ENCODE measurements at regions not wholly inside any gene's neighbourhood (a gene's known extent, or its start where the extent isn't known, plus 50 kb on each side); places are given as distances from the start of the nearest gene placed in this dataset.

DNA sequence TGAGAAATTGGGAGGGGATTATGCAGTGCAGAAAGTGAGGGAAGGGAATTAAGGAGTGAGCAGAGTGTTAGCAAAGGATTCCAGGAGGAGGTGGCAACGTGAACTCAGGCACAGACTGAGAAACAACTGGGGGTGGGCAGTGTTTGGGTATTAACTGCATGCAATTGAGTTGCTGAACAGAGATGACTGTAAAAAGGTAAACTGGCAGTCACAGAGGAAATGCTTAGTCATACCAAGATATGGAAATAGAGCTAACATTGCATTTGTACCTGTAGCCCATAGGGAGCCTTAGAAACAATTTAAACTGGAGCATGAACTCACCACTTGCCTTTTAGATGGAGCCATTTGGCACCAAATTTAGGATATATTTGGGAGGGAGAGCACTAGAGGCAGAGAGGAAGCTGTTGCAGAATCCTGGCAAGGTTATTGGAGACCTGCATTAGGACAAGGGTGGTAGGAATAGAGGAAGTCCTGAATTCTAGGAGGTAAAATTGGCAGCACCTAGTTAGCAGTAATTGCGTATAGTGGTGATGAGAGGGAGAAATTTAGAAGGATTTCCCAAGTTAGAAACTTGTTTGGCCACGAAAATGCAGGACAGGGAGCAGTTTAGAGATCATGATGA is 100.6 kb upstream of the FRY start:
- ChIA-PET CTCF (interaction anchor here (0.7 to 2.9 kb wide), 4 partner anchors 12 to 221 kb away, joined by 3 to 15 read pairs (median 4); no protein-coding TSS in a partner anchor), POLR2A (no interaction called here)
- Histone ChIP-seq H3K36me3 (ENCODE audit: control insufficient read depth in 2 of 2, insufficient read depth in 1 of 2, low read length in 2 of 2) (no peaks in the 10 kb centered on the region), H3K4me1 (ENCODE audit: control insufficient read depth, insufficient read depth, low read length) (no peaks in the 10 kb centered on the region), H3K27ac (ENCODE audit: extremely low read depth, low read depth, low read length) (no peak overlapping the region), H3K4me3 (ENCODE audit: low read depth, low read length) (no peak overlapping the region), H3K9me3 (ENCODE audit: control insufficient read depth, insufficient read depth, low read depth, low read length) (no peaks in the 10 kb centered on the region)
- TF ChIP-seq ZNF610 (tag by site-specific recombination; IDR thresholded peaks at IDR 0.05; ENCODE audit: borderline replicate concordance), result no peak
- no peak for TF ChIP-seq ZNF76 (tag by site-specific recombination; IDR thresholded peaks at IDR 0.05; ENCODE audit: borderline replicate concordance, low read depth)
- TF ChIP-seq HOXA7 (CRISPR knock-in tag; IDR thresholded peaks at IDR 0.05; ENCODE audit: borderline replicate concordance), result no peak
- TF ChIP-seq ZNF571 (tag by site-specific recombination; IDR thresholded peaks at IDR 0.05), result no peak
- TF ChIP-seq ZNF350 (tag by site-specific recombination; IDR thresholded peaks at IDR 0.05), result no peak
- no peak for TF ChIP-seq ZNF140 (tag by site-specific recombination; IDR thresholded peaks at IDR 0.05)
- TF ChIP-seq ZBTB21 (tag by site-specific recombination; IDR thresholded peaks at IDR 0.05), result no peak
- TF ChIP-seq ZNF433 (tag by site-specific recombination; IDR thresholded peaks at IDR 0.05; ENCODE audit: low read depth), result no peak
- TF ChIP-seq KLF9 (tag by site-specific recombination; IDR thresholded peaks at IDR 0.05; ENCODE audit: low read depth), result no peak

DNA sequence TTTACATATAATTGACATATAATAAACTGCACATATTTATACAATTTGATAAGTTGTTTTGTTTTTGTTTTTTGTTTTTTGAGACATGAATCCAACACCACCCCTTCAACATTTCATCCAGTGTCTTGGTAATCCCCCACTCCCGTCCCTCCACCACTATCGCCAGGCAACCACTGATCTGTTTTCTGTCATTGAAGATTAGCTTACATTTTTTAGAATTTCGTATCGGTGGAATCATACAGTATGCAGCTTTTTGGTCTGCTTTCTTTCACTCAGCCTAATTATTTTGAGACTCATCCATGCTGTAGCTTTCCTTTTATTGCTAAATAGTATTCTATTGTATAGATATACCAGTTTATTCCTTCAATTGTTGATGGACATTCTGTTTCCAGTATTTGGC is 94.1 kb upstream of the FRY start:
- TF ChIP-seq GLIS2 (tag by site-specific recombination; IDR thresholded peaks at IDR 0.05), result no peak
- TF ChIP-seq, protein P1, sequence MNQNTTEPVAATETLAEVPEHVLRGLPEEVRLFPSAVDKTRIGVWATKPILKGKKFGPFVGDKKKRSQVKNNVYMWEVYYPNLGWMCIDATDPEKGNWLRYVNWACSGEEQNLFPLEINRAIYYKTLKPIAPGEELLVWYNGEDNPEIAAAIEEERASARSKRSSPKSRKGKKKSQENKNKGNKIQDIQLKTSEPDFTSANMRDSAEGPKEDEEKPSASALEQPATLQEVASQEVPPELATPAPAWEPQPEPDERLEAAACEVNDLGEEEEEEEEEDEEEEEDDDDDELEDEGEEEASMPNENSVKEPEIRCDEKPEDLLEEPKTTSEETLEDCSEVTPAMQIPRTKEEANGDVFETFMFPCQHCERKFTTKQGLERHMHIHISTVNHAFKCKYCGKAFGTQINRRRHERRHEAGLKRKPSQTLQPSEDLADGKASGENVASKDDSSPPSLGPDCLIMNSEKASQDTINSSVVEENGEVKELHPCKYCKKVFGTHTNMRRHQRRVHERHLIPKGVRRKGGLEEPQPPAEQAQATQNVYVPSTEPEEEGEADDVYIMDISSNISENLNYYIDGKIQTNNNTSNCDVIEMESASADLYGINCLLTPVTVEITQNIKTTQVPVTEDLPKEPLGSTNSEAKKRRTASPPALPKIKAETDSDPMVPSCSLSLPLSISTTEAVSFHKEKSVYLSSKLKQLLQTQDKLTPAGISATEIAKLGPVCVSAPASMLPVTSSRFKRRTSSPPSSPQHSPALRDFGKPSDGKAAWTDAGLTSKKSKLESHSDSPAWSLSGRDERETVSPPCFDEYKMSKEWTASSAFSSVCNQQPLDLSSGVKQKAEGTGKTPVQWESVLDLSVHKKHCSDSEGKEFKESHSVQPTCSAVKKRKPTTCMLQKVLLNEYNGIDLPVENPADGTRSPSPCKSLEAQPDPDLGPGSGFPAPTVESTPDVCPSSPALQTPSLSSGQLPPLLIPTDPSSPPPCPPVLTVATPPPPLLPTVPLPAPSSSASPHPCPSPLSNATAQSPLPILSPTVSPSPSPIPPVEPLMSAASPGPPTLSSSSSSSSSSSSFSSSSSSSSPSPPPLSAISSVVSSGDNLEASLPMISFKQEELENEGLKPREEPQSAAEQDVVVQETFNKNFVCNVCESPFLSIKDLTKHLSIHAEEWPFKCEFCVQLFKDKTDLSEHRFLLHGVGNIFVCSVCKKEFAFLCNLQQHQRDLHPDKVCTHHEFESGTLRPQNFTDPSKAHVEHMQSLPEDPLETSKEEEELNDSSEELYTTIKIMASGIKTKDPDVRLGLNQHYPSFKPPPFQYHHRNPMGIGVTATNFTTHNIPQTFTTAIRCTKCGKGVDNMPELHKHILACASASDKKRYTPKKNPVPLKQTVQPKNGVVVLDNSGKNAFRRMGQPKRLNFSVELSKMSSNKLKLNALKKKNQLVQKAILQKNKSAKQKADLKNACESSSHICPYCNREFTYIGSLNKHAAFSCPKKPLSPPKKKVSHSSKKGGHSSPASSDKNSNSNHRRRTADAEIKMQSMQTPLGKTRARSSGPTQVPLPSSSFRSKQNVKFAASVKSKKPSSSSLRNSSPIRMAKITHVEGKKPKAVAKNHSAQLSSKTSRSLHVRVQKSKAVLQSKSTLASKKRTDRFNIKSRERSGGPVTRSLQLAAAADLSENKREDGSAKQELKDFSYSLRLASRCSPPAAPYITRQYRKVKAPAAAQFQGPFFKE (tag by site-specific recombination; IDR thresholded peaks at IDR 0.05; ENCODE audit: borderline replicate concordance), result no peak
- no peak for TF ChIP-seq ZNF132 (tag by site-specific recombination; IDR thresholded peaks at IDR 0.05; ENCODE audit: borderline replicate concordance)
- TF ChIP-seq ZNF133 (tag by site-specific recombination; IDR thresholded peaks at IDR 0.05), result no peak
- TF ChIP-seq ZNF529 (tag by site-specific recombination; IDR thresholded peaks at IDR 0.05; ENCODE audit: insufficient replicate concordance), result no peak
- TF ChIP-seq MYNN (tag by site-specific recombination; IDR thresholded peaks at IDR 0.05; ENCODE audit: borderline replicate concordance), result no peak
- TF ChIP-seq ZNF792 (tag by site-specific recombination; IDR thresholded peaks at IDR 0.05), result no peak
- no peak for TF ChIP-seq ZNF555 (tag by site-specific recombination; conservative IDR thresholded peaks at IDR 0.05)
- TF ChIP-seq, protein P2, sequence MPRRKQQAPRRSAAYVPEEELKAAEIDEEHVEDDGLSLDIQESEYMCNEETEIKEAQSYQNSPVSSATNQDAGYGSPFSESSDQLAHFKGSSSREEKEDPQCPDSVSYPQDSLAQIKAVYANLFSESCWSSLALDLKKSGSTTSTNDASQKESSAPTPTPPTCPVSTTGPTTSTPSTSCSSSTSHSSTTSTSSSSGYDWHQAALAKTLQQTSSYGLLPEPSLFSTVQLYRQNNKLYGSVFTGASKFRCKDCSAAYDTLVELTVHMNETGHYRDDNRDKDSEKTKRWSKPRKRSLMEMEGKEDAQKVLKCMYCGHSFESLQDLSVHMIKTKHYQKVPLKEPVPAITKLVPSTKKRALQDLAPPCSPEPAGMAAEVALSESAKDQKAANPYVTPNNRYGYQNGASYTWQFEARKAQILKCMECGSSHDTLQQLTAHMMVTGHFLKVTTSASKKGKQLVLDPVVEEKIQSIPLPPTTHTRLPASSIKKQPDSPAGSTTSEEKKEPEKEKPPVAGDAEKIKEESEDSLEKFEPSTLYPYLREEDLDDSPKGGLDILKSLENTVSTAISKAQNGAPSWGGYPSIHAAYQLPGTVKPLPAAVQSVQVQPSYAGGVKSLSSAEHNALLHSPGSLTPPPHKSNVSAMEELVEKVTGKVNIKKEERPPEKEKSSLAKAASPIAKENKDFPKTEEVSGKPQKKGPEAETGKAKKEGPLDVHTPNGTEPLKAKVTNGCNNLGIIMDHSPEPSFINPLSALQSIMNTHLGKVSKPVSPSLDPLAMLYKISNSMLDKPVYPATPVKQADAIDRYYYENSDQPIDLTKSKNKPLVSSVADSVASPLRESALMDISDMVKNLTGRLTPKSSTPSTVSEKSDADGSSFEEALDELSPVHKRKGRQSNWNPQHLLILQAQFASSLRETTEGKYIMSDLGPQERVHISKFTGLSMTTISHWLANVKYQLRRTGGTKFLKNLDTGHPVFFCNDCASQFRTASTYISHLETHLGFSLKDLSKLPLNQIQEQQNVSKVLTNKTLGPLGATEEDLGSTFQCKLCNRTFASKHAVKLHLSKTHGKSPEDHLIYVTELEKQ (tag by site-specific recombination; IDR thresholded peaks at IDR 0.05; ENCODE audit: borderline replicate concordance), result no peak
- no peak for TF ChIP-seq ZNF660 (tag by site-specific recombination; IDR thresholded peaks at IDR 0.05)
- TF ChIP-seq EGR2 (tag by site-specific recombination; IDR thresholded peaks at IDR 0.05; ENCODE audit: low read depth), result no peak
- no peak for TF ChIP-seq ZNF214 (tag by site-specific recombination; IDR thresholded peaks at IDR 0.05; ENCODE audit: borderline replicate concordance)
- TF ChIP-seq, protein P3, sequence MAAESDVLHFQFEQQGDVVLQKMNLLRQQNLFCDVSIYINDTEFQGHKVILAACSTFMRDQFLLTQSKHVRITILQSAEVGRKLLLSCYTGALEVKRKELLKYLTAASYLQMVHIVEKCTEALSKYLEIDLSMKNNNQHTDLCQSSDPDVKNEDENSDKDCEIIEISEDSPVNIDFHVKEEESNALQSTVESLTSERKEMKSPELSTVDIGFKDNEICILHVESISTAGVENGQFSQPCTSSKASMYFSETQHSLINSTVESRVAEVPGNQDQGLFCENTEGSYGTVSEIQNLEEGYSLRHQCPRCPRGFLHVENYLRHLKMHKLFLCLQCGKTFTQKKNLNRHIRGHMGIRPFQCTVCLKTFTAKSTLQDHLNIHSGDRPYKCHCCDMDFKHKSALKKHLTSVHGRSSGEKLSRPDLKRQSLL (tag by site-specific recombination; IDR thresholded peaks at IDR 0.05), result no peak
- no peak for TF ChIP-seq ZNF76 (tag by site-specific recombination; IDR thresholded peaks at IDR 0.05; ENCODE audit: borderline replicate concordance, low read depth)
- CTCF ChIA-PET, result interaction anchor here (0.5 kb wide), 1 partner anchor 72 kb away, joined by 3 read pairs; no protein-coding TSS in a partner anchor
- POLR2A ChIA-PET, result no interaction called here

More for the DNA sequence above, 94.1 kb upstream of the FRY start:
- no peaks in the 10 kb centered on the region for H3K9me3 ChIP-seq (ENCODE audit: control insufficient read depth, insufficient read depth, low read depth, low read length)
- no peaks in the 10 kb centered on the region for H3K36me3 ChIP-seq (ENCODE audit: control insufficient read depth in 2 of 2, insufficient read depth in 1 of 2, low read length in 2 of 2)
- no peak overlapping the region for H3K27ac ChIP-seq (ENCODE audit: extremely low read depth, low read depth, low read length)
- no peak overlapping the region for H3K4me3 ChIP-seq (ENCODE audit: low read depth, low read length)
- no peaks in the 10 kb centered on the region for H3K4me1 ChIP-seq (ENCODE audit: control insufficient read depth, insufficient read depth, low read length)
